ENCODE measurements at regions not wholly inside any gene's neighbourhood (a gene's known extent, or its start where the extent isn't known, plus 50 kb on each side); places are given as distances from the start of the nearest gene placed in this dataset.

- Histone ChIP-seq H3K9ac (ENCODE audit: low read depth, low read length) (no peak overlapping the region), H3K4me1 (ENCODE audit: insufficient read depth, low read length) (peaks cover 18% of the 10 kb centered on the region), H3K4me2 (ENCODE audit: insufficient read depth, low read length) (no peak overlapping the region), H3K27ac (ENCODE audit: low read length) (no peak overlapping the region), H3K79me2 (ENCODE audit: insufficient read depth, low read length) (no peaks in the 10 kb centered on the region), H3K9me3 (ENCODE audit: insufficient read depth, low read length, severe bottlenecking) (no peaks in the 10 kb centered on the region), H3K27me3 (ENCODE audit: insufficient read depth, low read length, poor library complexity) (no peaks in the 10 kb centered on the region), H3K4me3 (ENCODE audit: low read depth in 1 of 2, low read length in 2 of 2) (no peak overlapping the region), H4K20me1 (ENCODE audit: insufficient read depth, low read length) (no peaks in the 10 kb centered on the region), H3K36me3 (ENCODE audit: insufficient read depth, low read length) (no peaks in the 10 kb centered on the region), H2AFZ (ENCODE audit: low read depth, low read length) (no peak overlapping the region)
- no peak for DNase-seq
- TF ChIP-seq EZH2 (IDR thresholded peaks at IDR 0.05; ENCODE audit: borderline replicate concordance, low read depth, low read length, severe bottlenecking) (no peak), CTCF (IDR thresholded peaks at IDR 0.05; ENCODE audit: borderline replicate concordance, extremely low read depth, low read length, poor library complexity, severe bottlenecking) (no peak)
- ATAC-seq (ENCODE audit: insufficient read depth, low read depth) = no peak
Measured at GRCh38 chr3:23075496-23075895, 127.6 kb upstream of the UBE2E2 start.

GRCh38 chr3:23076437-23076836 is 126.7 kb upstream of the UBE2E2 start:
- no peak for ATAC-seq (ENCODE audit: insufficient read depth, low read depth)
- Histone ChIP-seq H4K20me1 (ENCODE audit: insufficient read depth, low read length) (no peaks in the 10 kb centered on the region), H3K36me3 (ENCODE audit: insufficient read depth, low read length) (no peaks in the 10 kb centered on the region), H3K4me2 (ENCODE audit: insufficient read depth, low read length) (no peak overlapping the region), H3K9me3 (ENCODE audit: insufficient read depth, low read length, severe bottlenecking) (no peaks in the 10 kb centered on the region), H3K27ac (ENCODE audit: low read length) (no peak overlapping the region), H3K79me2 (ENCODE audit: insufficient read depth, low read length) (no peaks in the 10 kb centered on the region), H3K9ac (ENCODE audit: low read depth, low read length) (no peak overlapping the region), H3K4me3 (ENCODE audit: low read depth in 1 of 2, low read length in 2 of 2) (no peak overlapping the region), H3K4me1 (ENCODE audit: insufficient read depth, low read length) (peaks cover 8% of the 10 kb centered on the region), H3K27me3 (ENCODE audit: insufficient read depth, low read length, poor library complexity) (no peaks in the 10 kb centered on the region), H2AFZ (ENCODE audit: low read depth, low read length) (no peak overlapping the region)
- no peak for DNase-seq
- TF ChIP-seq CTCF (IDR thresholded peaks at IDR 0.05; ENCODE audit: borderline replicate concordance, extremely low read depth, low read length, poor library complexity, severe bottlenecking) = no peak
- no peak for TF ChIP-seq EZH2 (IDR thresholded peaks at IDR 0.05; ENCODE audit: borderline replicate concordance, low read depth, low read length, severe bottlenecking)

- Histone ChIP-seq H3K4me3 (ENCODE audit: low read depth in 1 of 2, low read length in 2 of 2) (no peak overlapping the region), H3K36me3 (ENCODE audit: insufficient read depth, low read length) (no peaks in the 10 kb centered on the region), H3K27me3 (ENCODE audit: insufficient read depth, low read length, poor library complexity) (no peaks in the 10 kb centered on the region), H3K27ac (ENCODE audit: low read length) (no peak overlapping the region), H3K9me3 (ENCODE audit: insufficient read depth, low read length, severe bottlenecking) (no peaks in the 10 kb centered on the region), H3K9ac (ENCODE audit: low read depth, low read length) (no peak overlapping the region), H3K4me2 (ENCODE audit: insufficient read depth, low read length) (no peak overlapping the region), H2AFZ (ENCODE audit: low read depth, low read length) (no peak overlapping the region), H3K79me2 (ENCODE audit: insufficient read depth, low read length) (no peaks in the 10 kb centered on the region), H4K20me1 (ENCODE audit: insufficient read depth, low read length) (no peaks in the 10 kb centered on the region), H3K4me1 (ENCODE audit: insufficient read depth, low read length) (peaks cover 1% of the 10 kb centered on the region)
- no peak for TF ChIP-seq EZH2 (IDR thresholded peaks at IDR 0.05; ENCODE audit: borderline replicate concordance, low read depth, low read length, severe bottlenecking)
- TF ChIP-seq CTCF (IDR thresholded peaks at IDR 0.05; ENCODE audit: borderline replicate concordance, extremely low read depth, low read length, poor library complexity, severe bottlenecking) = no peak
- ATAC-seq (ENCODE audit: insufficient read depth, low read depth) = no peak
- DNase-seq = no peak
Measured at GRCh38 chr3:23077126-23077525, 126.0 kb upstream of the UBE2E2 start.

- ATAC-seq (ENCODE audit: insufficient read depth, low read depth) (no peak), DNase-seq (no peak)
- Histone ChIP-seq H3K4me2 (ENCODE audit: insufficient read depth, low read length) (no peak overlapping the region), H4K20me1 (ENCODE audit: insufficient read depth, low read length) (no peaks in the 10 kb centered on the region), H3K27ac (ENCODE audit: low read length) (no peak overlapping the region), H3K9ac (ENCODE audit: low read depth, low read length) (no peak overlapping the region), H2AFZ (ENCODE audit: low read depth, low read length) (no peak overlapping the region), H3K36me3 (ENCODE audit: insufficient read depth, low read length) (no peaks in the 10 kb centered on the region), H3K4me1 (ENCODE audit: insufficient read depth, low read length) (no peaks in the 10 kb centered on the region), H3K27me3 (ENCODE audit: insufficient read depth, low read length, poor library complexity) (no peaks in the 10 kb centered on the region), H3K4me3 (ENCODE audit: low read depth in 1 of 2, low read length in 2 of 2) (no peak overlapping the region), H3K79me2 (ENCODE audit: insufficient read depth, low read length) (no peaks in the 10 kb centered on the region), H3K9me3 (ENCODE audit: insufficient read depth, low read length, severe bottlenecking) (no peaks in the 10 kb centered on the region)
- TF ChIP-seq EZH2 (IDR thresholded peaks at IDR 0.05; ENCODE audit: borderline replicate concordance, low read depth, low read length, severe bottlenecking) (no peak), CTCF (IDR thresholded peaks at IDR 0.05; ENCODE audit: borderline replicate concordance, extremely low read depth, low read length, poor library complexity, severe bottlenecking) (no peak)
Measured at GRCh38 chr3:23078735-23079134, 124.4 kb upstream of the UBE2E2 start.

Data from DND-41 (cell line).